ENCODE measurements at regions not wholly inside any gene's neighbourhood (a gene's known extent, or its start where the extent isn't known, plus 50 kb on each side); places are given as distances from the start of the nearest gene placed in this dataset.

DNA sequence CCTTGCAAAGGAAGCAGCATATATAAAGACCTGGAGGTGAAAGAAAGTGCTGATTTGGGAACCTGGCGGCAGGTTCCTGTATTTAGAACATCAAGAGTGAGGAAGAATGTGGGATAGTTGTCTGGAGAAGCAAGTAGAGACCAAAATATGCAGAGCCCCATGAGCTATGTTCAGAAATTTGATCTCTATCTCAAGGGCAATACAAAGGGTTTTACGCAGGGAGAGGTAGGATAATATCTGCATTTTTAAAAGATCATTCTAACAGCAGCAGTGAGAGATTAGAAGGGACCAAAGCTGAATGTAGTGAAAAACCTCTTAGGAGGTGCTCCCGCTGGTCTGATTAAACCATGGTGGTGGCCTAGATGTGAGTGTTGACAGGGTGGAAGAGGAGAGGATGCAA lies 453.9 kb upstream of the PKN2 start:
- no peak overlapping the region for H3K4me3 ChIP-seq (ENCODE audit: low read depth, low read length)
- DNase-seq (ENCODE audit: low read depth) = no peak
- TF ChIP-seq, protein P1, sequence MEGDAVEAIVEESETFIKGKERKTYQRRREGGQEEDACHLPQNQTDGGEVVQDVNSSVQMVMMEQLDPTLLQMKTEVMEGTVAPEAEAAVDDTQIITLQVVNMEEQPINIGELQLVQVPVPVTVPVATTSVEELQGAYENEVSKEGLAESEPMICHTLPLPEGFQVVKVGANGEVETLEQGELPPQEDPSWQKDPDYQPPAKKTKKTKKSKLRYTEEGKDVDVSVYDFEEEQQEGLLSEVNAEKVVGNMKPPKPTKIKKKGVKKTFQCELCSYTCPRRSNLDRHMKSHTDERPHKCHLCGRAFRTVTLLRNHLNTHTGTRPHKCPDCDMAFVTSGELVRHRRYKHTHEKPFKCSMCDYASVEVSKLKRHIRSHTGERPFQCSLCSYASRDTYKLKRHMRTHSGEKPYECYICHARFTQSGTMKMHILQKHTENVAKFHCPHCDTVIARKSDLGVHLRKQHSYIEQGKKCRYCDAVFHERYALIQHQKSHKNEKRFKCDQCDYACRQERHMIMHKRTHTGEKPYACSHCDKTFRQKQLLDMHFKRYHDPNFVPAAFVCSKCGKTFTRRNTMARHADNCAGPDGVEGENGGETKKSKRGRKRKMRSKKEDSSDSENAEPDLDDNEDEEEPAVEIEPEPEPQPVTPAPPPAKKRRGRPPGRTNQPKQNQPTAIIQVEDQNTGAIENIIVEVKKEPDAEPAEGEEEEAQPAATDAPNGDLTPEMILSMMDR (IDR thresholded peaks at IDR 0.05; ENCODE audit: insufficient read depth, low read length) = no peak

DNA sequence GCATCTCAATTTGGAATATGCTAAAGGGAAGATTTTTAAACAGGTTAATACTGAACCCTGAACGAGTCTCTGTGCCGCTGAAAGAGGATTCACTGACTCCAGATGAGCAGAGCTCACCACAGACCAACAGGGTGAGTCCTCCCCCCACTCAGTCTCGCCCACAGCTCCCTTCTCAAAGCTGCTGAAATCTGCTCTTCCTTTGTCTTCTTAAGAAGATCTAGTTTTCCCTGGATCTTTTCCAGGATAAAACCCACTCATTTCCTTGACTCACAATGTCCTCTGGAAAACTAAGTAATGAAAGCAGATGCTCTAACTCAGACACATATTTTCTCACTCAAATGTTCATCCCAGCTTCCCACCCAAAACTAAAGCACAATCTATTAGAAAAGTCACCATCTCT lies 447.0 kb upstream of the PKN2 start:
- no peak overlapping the region for H3K4me3 ChIP-seq (ENCODE audit: low read depth, low read length)
- TF ChIP-seq, protein P1 (IDR thresholded peaks at IDR 0.05; ENCODE audit: insufficient read depth, low read length) = no peak
- DNase-seq (ENCODE audit: low read depth) = no peak

DNA sequence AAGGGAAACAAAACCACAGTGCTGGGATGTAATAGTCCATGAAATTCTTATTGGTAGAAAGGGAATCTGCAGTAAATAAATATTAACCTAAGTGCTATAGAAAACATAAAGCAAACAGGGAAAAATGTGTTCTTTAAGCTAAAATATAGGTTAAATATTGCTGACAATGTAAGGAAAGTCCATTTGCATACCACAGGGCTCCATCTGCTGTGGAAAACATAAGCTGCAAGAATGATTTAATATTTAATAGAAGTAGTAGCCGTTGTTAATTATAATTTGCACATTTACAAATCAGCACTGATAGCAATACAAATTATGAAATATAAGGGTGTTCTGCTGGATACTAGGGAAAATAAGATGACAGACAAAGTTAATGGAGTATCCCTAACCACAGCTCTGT lies 444.9 kb upstream of the PKN2 start:
- TF ChIP-seq, protein P1 (IDR thresholded peaks at IDR 0.05; ENCODE audit: insufficient read depth, low read length) = no peak
- no peak for DNase-seq (ENCODE audit: low read depth)

DNA sequence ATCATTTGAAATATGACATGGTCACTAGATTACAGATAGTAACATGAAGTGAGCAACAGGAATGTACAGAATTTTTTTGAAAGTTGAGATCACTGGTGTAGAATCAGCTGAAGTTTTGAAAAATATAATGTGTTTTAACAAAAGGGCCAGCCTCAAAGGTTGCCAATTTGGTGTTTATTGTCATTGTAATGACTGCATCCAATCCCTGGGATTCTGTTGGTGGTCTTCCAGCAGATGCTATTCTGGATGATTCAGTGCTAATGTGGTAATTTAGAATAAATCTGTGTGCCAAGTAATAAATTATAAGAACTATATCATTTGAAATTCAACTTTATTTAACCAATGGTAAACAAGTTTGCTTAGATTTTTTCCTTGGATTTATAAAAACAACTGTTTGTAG lies 436.4 kb upstream of the PKN2 start:
- no peak for DNase-seq (ENCODE audit: low read depth)
- TF ChIP-seq, protein P1 (IDR thresholded peaks at IDR 0.05; ENCODE audit: insufficient read depth, low read length) = no peak
- no peak overlapping the region for H3K4me3 ChIP-seq (ENCODE audit: low read depth, low read length)

More for the DNA sequence above, 444.9 kb upstream of the PKN2 start:
- no peak overlapping the region for H3K4me3 ChIP-seq (ENCODE audit: low read depth, low read length)

DNA sequence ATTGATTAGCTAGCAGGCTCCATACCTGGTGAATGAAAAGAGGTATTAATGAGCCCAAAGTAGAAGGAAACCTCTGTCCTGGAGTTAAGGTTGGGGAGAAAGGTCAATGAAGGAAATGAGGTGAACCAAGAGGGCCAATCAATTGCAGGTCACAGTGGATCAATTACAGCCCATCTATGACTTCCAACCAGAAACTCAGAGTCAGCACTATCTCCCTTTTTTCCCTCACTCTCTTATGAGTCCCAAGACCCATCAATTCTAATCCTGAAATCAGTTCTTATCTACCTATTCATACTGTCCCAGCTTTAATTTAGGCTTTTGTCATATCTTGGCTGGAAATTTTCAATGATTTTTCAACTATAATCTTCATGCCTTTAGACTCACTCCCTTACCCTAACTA lies 433.2 kb upstream of the PKN2 start:
- TF ChIP-seq, protein P1 (IDR thresholded peaks at IDR 0.05; ENCODE audit: insufficient read depth, low read length) = no peak
- DNase-seq (ENCODE audit: low read depth) = no peak
- H3K4me3 ChIP-seq (ENCODE audit: low read depth, low read length) = no peak overlapping the region

DNA sequence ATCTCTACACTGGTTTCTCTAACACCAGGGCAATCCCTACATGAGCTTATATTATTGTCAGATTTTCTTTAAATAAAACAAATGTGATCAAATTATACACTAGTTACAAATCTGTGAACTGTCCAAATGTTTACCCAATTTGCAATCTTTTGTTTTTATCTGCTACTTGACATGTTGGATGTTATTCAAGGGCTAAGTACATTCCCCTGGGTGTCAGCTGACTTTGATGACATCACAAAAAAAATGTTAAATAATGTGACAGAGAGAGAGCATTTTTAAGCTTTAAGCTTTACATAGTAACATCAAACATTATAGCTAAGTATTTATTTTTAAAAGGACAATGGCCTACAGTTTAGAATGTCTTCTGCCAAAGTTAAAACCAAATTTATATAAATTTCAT lies 431.3 kb upstream of the PKN2 start:
- no peak overlapping the region for H3K4me3 ChIP-seq (ENCODE audit: low read depth, low read length)
- DNase-seq (ENCODE audit: low read depth) = no peak
- TF ChIP-seq, protein P1 (IDR thresholded peaks at IDR 0.05; ENCODE audit: insufficient read depth, low read length) = no peak

DNA sequence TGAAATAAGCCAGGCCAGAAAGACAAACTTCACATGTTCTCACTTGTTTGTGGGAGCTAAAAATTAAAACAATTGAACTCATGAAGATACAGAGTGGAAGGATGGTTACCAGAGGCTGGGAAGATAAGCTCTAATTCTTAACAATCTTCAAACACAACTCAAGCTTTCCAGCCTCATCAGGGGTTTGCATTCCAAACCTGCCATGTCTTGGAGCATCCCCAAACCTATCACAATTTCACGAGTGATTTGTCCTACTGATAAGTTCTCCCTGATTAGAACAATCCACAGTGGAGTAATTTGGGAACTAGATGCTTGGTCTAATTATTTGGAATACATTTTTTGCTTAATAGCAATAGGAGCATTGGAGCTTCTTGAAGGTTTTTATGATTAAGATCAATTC lies 418.5 kb upstream of the PKN2 start:
- no peak for DNase-seq (ENCODE audit: low read depth)
- TF ChIP-seq, protein P1 (IDR thresholded peaks at IDR 0.05; ENCODE audit: insufficient read depth, low read length) = no peak
- H3K4me3 ChIP-seq (ENCODE audit: low read depth, low read length) = no peak overlapping the region
